ENCODE measurements at regions not wholly inside any gene's neighbourhood (a gene's known extent, or its start where the extent isn't known, plus 50 kb on each side); places are given as distances from the start of the nearest gene placed in this dataset.

- Mint-ChIP-seq H3K9me3 (no peaks in the 10 kb centered on the region; a peak in 1 of 5 replicates), H3K4me3 (no peak overlapping the region)
Observed at GRCh38 chr2:103921161-103921560, 932.8 kb upstream of the POU3F3 start.

More at GRCh38 chr2:103921161-103921560, 932.8 kb upstream of the POU3F3 start:
- Histone ChIP-seq H3K18ac (ENCODE audit: insufficient read length, low read depth, low read length) (no peak overlapping the region), H4K8ac (replicated peaks; ENCODE audit: insufficient read length, low read depth, low read length) (no peak overlapping the region), H3K9ac (ENCODE audit: extremely low read depth, insufficient read length, low read length) (no peak overlapping the region), H3K27me3 (ENCODE audit: insufficient read depth, low read length) (no peaks in the 10 kb centered on the region), H4K5ac (ENCODE audit: insufficient read length, low read depth, low read length) (no peak overlapping the region), H3K4me1 (ENCODE audit: insufficient read depth, low read length) (no peaks in the 10 kb centered on the region), H2BK120ac (ENCODE audit: low read depth, low read length, poor library complexity, severe bottlenecking) (no peak overlapping the region), H3K79me2 (ENCODE audit: insufficient read depth, low read length) (no peaks in the 10 kb centered on the region), H4K20me1 (ENCODE audit: control insufficient read depth, insufficient read depth, insufficient read length) (no peaks in the 10 kb centered on the region), H3K23me2 (ENCODE audit: insufficient read length, low read depth, low read length, poor library complexity, severe bottlenecking) (no peaks in the 10 kb centered on the region), H2AK5ac (ENCODE audit: insufficient read length, low read length) (no peak overlapping the region), H3K23ac (ENCODE audit: insufficient read length, low read depth, low read length) (no peak overlapping the region), H2BK15ac (ENCODE audit: low read depth, low read length) (no peak overlapping the region), H3K9me3 (ENCODE audit: control insufficient read depth, low read depth, low read length) (no peaks in the 10 kb centered on the region), H3K4ac (ENCODE audit: low read depth, low read length) (no peak overlapping the region), H3K14ac (ENCODE audit: insufficient read depth, low read length) (no peak overlapping the region), H2BK12ac (ENCODE audit: insufficient read length, low read depth, low read length) (no peak overlapping the region), H3K4me2 (ENCODE audit: insufficient read depth, insufficient read length, low read length) (no peak overlapping the region), H2BK5ac (ENCODE audit: insufficient read length, low read length) (no peak overlapping the region), H3K79me1 (ENCODE audit: insufficient read depth, low read depth, low read length, poor library complexity, severe bottlenecking) (no peaks in the 10 kb centered on the region), H3K56ac (ENCODE audit: insufficient read length, low read depth, low read length) (no peak overlapping the region), H4K91ac (ENCODE audit: insufficient read length, low read depth, low read length) (no peak overlapping the region), H3K27ac (ENCODE audit: insufficient read length, low read depth, low read length) (no peak overlapping the region), H2AFZ (ENCODE audit: low read length) (no peak overlapping the region), H2BK20ac (ENCODE audit: low read depth, low read length, poor library complexity, severe bottlenecking) (no peak overlapping the region), H3T11ph (ENCODE audit: low read length) (no peak overlapping the region)
- Mint-ChIP-seq H3K4me1 (peaks cover 0 to 15% of the 10 kb centered on the region in 2 experiments; a peak in 3 of 4 replicates), H3K27ac (no peak overlapping the region), H3K36me3 (ENCODE audit: insufficient read depth in 1 of 3, low read depth in 3 of 3) (no peaks in the 10 kb centered on the region), H3K27me3 (ENCODE audit: low read depth) (no peaks in the 10 kb centered on the region)
- DNase-seq = no peak
- no peak for TF ChIP-seq CTCF (conservative IDR thresholded peaks at IDR 0.05)

Measured in H9 (cell line).